Neural progenitor cell (in vitro differentiated cells): ENCODE measurements at regions not wholly inside any gene's neighbourhood (a gene's known extent, or its start where the extent isn't known, plus 50 kb on each side); places are given as distances from the start of the nearest gene placed in this dataset.
"Not testable (repeated sequence)": the region's sequence is repeated elsewhere in the genome, so short reads cannot be mapped to it uniquely, and the experiment has no call there.

Source experiments
- DNase-seq: peaks from one replicate; pipeline ENCODE4 v3.0.0-alpha.2; 2016; ENCODE audit warnings: low spot score
- H2AFZ ChIP-seq: fragments of 200-600 bp; sonication (generic); replicated peaks from 2 replicates; pipeline ENCODE4 v1.6.1; 2016; ENCODE audit warnings: antibody characterized with exemption
- H3F3A ChIP-seq: fragments of 200-600 bp; sonication (generic); 2 replicates; pipeline ENCODE4 v1.6.1; 2016; ENCODE audit warnings: antibody characterized with exemption, low read depth
- H3K27ac ChIP-seq: fragments of 200-600 bp; sonication (generic); 2 replicates; pipeline ENCODE4 v1.5.1; 2016; ENCODE audit warnings: mild to moderate bottlenecking
- H3K27me3 ChIP-seq: fragments of 200-600 bp; sonication (generic); 2 replicates; pipeline ENCODE4 v1.6.1; 2016; ENCODE audit warnings: mild to moderate bottlenecking, moderate library complexity
- H3K36me3 ChIP-seq: fragments of 200-600 bp; sonication (generic); 2 replicates; pipeline ENCODE4 v1.5.1; 2016
- H3K4me1 ChIP-seq: fragments of 200-600 bp; sonication (generic); 2 replicates; pipeline ENCODE4 v1.6.1; 2016; ENCODE audit warnings: mixed run types
- H3K4me2 ChIP-seq: fragments of 200-600 bp; sonication (generic); 2 replicates; pipeline ENCODE4 v1.6.1; 2016
- H3K4me3 ChIP-seq: fragments of 200-600 bp; sonication (generic); 2 replicates; pipeline ENCODE4 v1.5.1; 2016
- H3K79me2 ChIP-seq: fragments of 200-600 bp; sonication (generic); 2 replicates; pipeline ENCODE4 v1.6.1; 2016; ENCODE audit warnings: low read depth
- H3K9ac ChIP-seq: fragments of 200-600 bp; sonication (generic); 2 replicates; pipeline ENCODE4 v1.6.1; 2016
- H3K9me3 ChIP-seq: fragments of 200-600 bp; sonication (generic); 2 replicates; pipeline ENCODE4 v1.5.1; 2016; ENCODE audit warnings: low read depth
- H4K20me1 ChIP-seq: fragments of 200-600 bp; sonication (generic); 2 replicates; pipeline ENCODE4 v1.6.1; 2016; ENCODE audit warnings: low read depth
- H3K27ac Mint-ChIP-seq: 3 replicates; pipeline ENCODE4 v1.8.0; 2021; ENCODE audit warnings: mixed read lengths
- H3K27me3 Mint-ChIP-seq: 2 replicates; pipeline ENCODE4 v1.8.0; 2022; ENCODE audit warnings: low read depth, mild to moderate bottlenecking, inconsistent platforms, moderate library complexity, mixed read lengths; ENCODE audit not compliant: insufficient read depth
- H3K36me3 Mint-ChIP-seq: 3 replicates; pipeline ENCODE4 v1.8.0; 2021; ENCODE audit warnings: mixed read lengths
- H3K4me1 Mint-ChIP-seq: 3 replicates; pipeline ENCODE4 v1.8.0; 2021; ENCODE audit warnings: mixed read lengths
- H3K4me3 Mint-ChIP-seq: 3 replicates; pipeline ENCODE4 v1.8.0; 2021; ENCODE audit warnings: mild to moderate bottlenecking, moderate library complexity, mixed read lengths
- H3K9me3 Mint-ChIP-seq: 3 replicates; pipeline ENCODE4 v1.8.0; 2020; ENCODE audit warnings: mixed read lengths
- CTCF ChIP-seq: fragments of 200-600 bp; sonication (generic); IDR thresholded peaks from 2 replicates; pipeline ENCODE4 v1.5.1; 2017; ENCODE audit warnings: antibody characterized with exemption, mild to moderate bottlenecking
- EZH2 ChIP-seq: fragments of 200-600 bp; sonication (generic); IDR thresholded peaks from 2 replicates; pipeline ENCODE4 v1.6.1; 2017; ENCODE audit warnings: antibody characterized with exemption, mild to moderate bottlenecking, moderate library complexity
- EZH2phosphoT487 ChIP-seq: fragments of 200-600 bp; sonication (generic); IDR thresholded peaks from 2 replicates; pipeline ENCODE4 v1.6.1; 2017; ENCODE audit warnings: antibody characterized with exemption

GRCh38 chr14:101087614-101088394 is 184.3 kb upstream of the RTL1 start:
- Mint-ChIP-seq H3K4me1 (no peaks in the 10 kb centered on the region), H3K27me3 (peaks cover 2% of the 10 kb centered on the region), H3K27ac (no peak overlapping the region), H3K4me3 (no peak overlapping the region), H3K36me3 (no peaks in the 10 kb centered on the region), H3K9me3 (peaks cover 2% of the 10 kb centered on the region)
- Histone ChIP-seq H3K27ac (no peak overlapping the region), H2AFZ (no peak overlapping the region), H3K4me1 (no peaks in the 10 kb centered on the region), H3K79me2 (no peaks in the 10 kb centered on the region), H3K4me2 (no peak overlapping the region), H3K9ac (no peak overlapping the region), H3K4me3 (no peak overlapping the region), H3K27me3 (no peaks in the 10 kb centered on the region), H3K36me3 (no peaks in the 10 kb centered on the region), H4K20me1 (no peaks in the 10 kb centered on the region), H3F3A (no peaks in the 10 kb centered on the region), H3K9me3 (no peaks in the 10 kb centered on the region)
- no peak for DNase-seq
- TF ChIP-seq EZH2 (no peak), CTCF (no peak), EZH2phosphoT487 (no peak)

GRCh38 chr14:101088395-101088667 is 184.8 kb upstream of the RTL1 start:
- no peaks in the 10 kb centered on the region for H3K36me3 Mint-ChIP-seq
- H4K20me1 ChIP-seq = no peaks in the 10 kb centered on the region
- no peaks in the 10 kb centered on the region for H3K4me1 Mint-ChIP-seq
- H3K27me3 ChIP-seq = no peaks in the 10 kb centered on the region
- no peaks in the 10 kb centered on the region for H3K9me3 ChIP-seq
- DNase-seq = no peak
- no peaks in the 10 kb centered on the region for H3K4me1 ChIP-seq
- TF ChIP-seq CTCF = no peak
- TF ChIP-seq EZH2phosphoT487 = no peak
- no peak for TF ChIP-seq EZH2
- no peak overlapping the region for H3K4me3 Mint-ChIP-seq
- H3F3A ChIP-seq = no peaks in the 10 kb centered on the region
- no peak overlapping the region for H3K4me2 ChIP-seq
- H3K9me3 Mint-ChIP-seq = no peaks in the 10 kb centered on the region
- H3K27me3 Mint-ChIP-seq = peaks cover 2% of the 10 kb centered on the region
- no peak overlapping the region for H3K9ac ChIP-seq
- H3K27ac ChIP-seq = no peak overlapping the region
- H3K79me2 ChIP-seq = no peaks in the 10 kb centered on the region
- no peak overlapping the region for H3K27ac Mint-ChIP-seq
- H3K4me3 ChIP-seq = no peak overlapping the region
- no peaks in the 10 kb centered on the region for H3K36me3 ChIP-seq
- H2AFZ ChIP-seq = no peak overlapping the region

- H3K4me3 Mint-ChIP-seq = no peak overlapping the region
- H3K27ac Mint-ChIP-seq = no peak overlapping the region
- no peaks in the 10 kb centered on the region for H3K9me3 Mint-ChIP-seq
These were observed 185.2 kb upstream of the RTL1 start for GRCh38 chr14:101088714-101089113.

GRCh38 chr14:101090478-101090877 is 187.0 kb upstream of the RTL1 start:
- H3K4me3 ChIP-seq, H3K4me1 Mint-ChIP-seq, H3K9me3 Mint-ChIP-seq, H3F3A ChIP-seq, H3K36me3 Mint-ChIP-seq, H3K27me3 Mint-ChIP-seq, H3K4me2 ChIP-seq, H3K4me1 ChIP-seq, H3K36me3 ChIP-seq, H3K9me3 ChIP-seq, H3K9ac ChIP-seq, H3K27me3 ChIP-seq, H3K4me3 Mint-ChIP-seq, H3K27ac ChIP-seq, H3K27ac Mint-ChIP-seq, DNase-seq, H4K20me1 ChIP-seq, H3K79me2 ChIP-seq, H2AFZ ChIP-seq: not testable (repeated sequence)

More at GRCh38 chr14:101088714-101089113, 185.2 kb upstream of the RTL1 start:
- peaks cover 2% of the 10 kb centered on the region for H3K27me3 Mint-ChIP-seq
- no peak overlapping the region for H3K27ac ChIP-seq
- no peaks in the 10 kb centered on the region for H4K20me1 ChIP-seq
- no peak overlapping the region for H3K9ac ChIP-seq
- no peaks in the 10 kb centered on the region for H3K4me1 Mint-ChIP-seq
- no peaks in the 10 kb centered on the region for H3K79me2 ChIP-seq
- no peak for DNase-seq
- H2AFZ ChIP-seq = no peak overlapping the region
- no peaks in the 10 kb centered on the region for H3K27me3 ChIP-seq
- H3K36me3 ChIP-seq = no peaks in the 10 kb centered on the region
- H3K4me3 ChIP-seq = no peak overlapping the region
- no peaks in the 10 kb centered on the region for H3K36me3 Mint-ChIP-seq
- H3K4me1 ChIP-seq = no peaks in the 10 kb centered on the region
- no peak overlapping the region for H3K4me2 ChIP-seq
- H3F3A ChIP-seq = no peaks in the 10 kb centered on the region
- H3K9me3 ChIP-seq = no peaks in the 10 kb centered on the region
- TF ChIP-seq EZH2 = no peak
- TF ChIP-seq CTCF = no peak
- TF ChIP-seq EZH2phosphoT487 = no peak
